Fibroblast of the conjunctiva (primary cell): ENCODE measurements at regions not wholly inside any gene's neighbourhood (a gene's known extent, or its start where the extent isn't known, plus 50 kb on each side); places are given as distances from the start of the nearest gene placed in this dataset.
"Not testable (repeated sequence)": the region's sequence is repeated elsewhere in the genome, so short reads cannot be mapped to it uniquely, and the experiment has no call there.

Source experiments
- DNase-seq: peaks from one replicate; pipeline ENCODE4 v3.0.0-alpha.2; 2010; ENCODE audit warnings: low read depth

- no peak for DNase-seq
Measured at GRCh38 chr6:113202852-113203714, 654.1 kb upstream of the MARCKS start.

GRCh38 chr6:113203715-113204110 lies 653.4 kb upstream of the MARCKS start:
- DNase-seq, result no peak

DNA sequence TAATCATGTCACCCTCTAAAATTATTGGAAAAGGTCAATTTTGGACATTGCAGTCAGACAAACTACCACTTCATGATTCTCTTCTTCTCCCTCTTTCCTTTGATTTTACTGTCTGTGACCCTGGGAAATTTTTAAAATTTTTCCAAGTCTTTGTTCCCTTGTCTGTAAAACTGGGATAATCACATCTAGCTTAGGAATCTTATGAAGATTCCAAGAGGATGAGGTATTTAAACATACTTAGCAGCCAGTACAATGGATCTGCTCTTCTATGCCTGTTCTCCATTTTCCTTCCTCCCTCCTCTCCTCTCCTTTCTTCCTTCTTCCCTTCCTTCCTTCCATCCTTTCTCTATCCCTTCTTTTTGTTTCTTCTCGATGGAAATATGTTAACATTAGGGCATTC lies 651.6 kb upstream of the MARCKS start:
- no peak for DNase-seq

DNA sequence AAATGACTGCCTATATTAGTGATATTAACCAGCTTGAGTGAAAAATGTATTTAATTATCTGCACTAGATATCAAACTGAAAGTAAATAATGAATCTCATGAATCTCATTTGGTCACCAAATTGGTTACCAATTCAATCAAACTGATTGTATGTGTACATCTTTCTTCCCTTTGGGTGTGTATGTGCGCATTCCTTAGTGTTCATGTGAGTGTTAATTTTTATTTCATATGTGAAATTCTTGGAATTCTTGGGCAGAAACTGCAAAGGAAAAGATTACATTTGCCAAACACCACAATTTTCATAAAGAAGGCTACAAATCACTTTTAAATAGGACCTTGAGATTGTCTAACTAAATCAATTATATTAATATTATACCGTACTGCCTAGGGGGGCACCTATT lies 648.4 kb upstream of the MARCKS start:
- DNase-seq, result no peak

GRCh38 chr6:113209315-113209714 lies 647.8 kb upstream of the MARCKS start:
- no peak for DNase-seq

- no peak for DNase-seq
Measured at GRCh38 chr6:113211170-113211569, 646.0 kb upstream of the MARCKS start.

- DNase-seq, result no peak
Measured at GRCh38 chr6:113219783-113220182, 637.4 kb upstream of the MARCKS start.

- no peak for DNase-seq
Measured at GRCh38 chr6:113220832-113221231, 636.3 kb upstream of the MARCKS start.

DNA sequence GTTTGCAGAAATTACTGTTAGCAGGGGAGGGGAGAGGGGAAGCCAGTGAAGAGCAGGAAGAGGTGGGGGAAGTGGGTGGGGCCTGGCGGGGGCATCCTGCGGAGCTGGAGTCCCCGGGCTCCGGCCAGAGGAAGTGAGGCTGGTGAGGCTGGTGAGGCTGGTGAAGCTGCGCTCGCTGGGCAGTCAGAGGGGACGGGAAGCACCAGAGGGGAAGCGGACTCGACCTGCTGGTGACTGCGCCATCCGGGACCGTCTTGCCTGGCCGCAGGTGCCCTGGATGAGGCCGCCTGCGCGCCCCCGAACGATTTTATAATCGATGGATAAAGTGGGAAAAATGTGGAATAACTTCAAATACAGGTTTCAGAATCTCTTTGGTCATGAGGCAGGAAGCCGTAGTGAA lies 635.3 kb upstream of the MARCKS start:
- DNase-seq, result no peak

GRCh38 chr6:113246186-113246585 lies 611.0 kb upstream of the MARCKS start:
- no peak for DNase-seq

DNA sequence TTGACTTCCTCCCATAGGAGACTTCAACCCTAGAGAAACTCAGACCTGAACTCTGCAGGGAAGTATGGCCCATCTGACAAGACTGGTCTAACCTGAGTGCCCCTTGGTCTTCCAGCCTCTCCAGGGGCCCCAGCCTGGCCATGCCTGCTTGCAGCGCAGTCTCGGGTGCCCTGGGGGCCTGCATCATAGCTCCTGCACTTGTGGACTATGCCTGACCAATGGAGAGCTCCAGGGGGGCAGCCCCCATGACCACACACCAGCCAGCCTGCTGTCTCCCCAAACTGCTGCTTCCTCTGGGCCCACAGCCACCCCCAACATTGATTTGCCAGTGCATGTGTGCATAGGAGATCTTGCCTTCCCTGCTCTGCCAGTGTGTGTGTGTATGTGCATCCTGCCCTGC lies 608.6 kb upstream of the MARCKS start:
- DNase-seq, result no peak

DNA sequence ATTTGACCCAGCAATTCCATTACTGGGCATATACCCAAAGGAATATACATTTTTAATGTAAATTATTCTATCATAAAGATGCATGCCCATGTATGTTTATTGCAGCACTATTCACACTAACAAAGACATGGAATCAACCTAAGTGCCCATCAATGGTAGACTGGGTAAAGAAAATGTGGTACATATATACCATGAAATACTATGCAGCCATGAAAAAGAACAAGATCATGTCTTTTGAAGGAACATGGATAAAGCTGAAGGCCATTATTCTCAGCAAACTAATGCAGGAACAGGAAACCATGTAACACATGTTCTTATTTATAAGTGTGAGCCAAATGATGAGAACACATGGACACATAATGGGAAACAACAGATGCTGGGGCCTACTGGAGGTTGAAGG lies 603.0 kb upstream of the MARCKS start:
- not testable (repeated sequence) for DNase-seq

- DNase-seq, result no peak
Measured at GRCh38 chr6:113258771-113259170, 598.4 kb upstream of the MARCKS start.

DNA sequence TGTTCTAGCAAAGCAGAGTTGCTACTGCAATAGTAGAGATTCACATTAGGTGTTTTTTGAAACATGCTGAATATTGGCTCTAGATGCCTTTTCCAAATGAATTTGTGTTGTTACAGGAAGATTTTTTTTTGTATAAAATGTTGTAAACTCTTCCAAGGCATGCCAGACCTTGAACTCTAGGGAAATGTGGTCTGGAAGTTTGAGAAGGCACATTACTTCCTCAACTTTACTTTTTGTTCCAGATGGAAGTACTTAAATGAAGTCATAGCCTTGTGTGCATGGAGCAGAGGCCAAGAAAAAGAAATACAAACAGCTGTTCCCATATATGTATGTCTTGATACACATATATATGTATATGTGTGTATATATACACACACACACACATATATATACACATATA lies 585.7 kb upstream of the MARCKS start:
- DNase-seq, result peak; percentile 59

DNA sequence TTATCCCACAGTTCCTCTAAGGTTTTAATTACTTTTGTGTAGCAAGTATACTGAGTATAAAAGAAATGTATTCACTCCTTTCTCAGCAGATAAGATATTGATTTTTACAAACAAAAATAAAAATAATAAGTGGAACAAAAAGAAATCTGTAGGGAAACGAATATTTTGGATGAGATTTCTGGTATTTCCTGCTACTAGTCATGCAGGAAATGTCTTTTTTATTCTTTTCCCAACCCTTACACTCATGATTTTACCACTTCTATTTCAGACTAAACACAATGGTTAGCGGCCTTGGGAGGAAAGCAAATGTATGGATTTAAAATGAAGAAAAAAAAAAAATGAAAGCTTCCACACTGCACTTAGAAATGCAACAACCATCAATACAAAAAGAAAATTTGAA lies 580.5 kb upstream of the MARCKS start:
- no peak for DNase-seq

DNA sequence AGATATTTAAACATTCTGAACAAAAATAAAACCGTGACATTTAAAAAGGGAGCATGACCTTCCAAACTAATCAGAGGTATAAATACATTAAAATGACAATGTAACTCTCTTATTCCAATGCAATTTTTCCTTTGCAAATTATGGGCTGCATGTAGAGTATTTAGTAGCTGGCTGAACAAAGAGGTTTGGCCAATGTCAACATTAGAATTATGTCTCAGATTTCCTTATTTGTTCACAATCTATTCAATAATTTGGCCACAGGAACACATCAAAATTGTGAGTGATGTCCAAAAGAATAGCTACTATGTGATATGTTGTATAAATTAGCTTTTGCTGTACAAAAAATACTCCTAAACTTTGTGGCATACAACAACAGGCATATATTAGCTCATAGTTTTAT lies 580.0 kb upstream of the MARCKS start:
- no peak for DNase-seq

- no peak for DNase-seq
Measured at GRCh38 chr6:113281014-113281413, 576.1 kb upstream of the MARCKS start.

GRCh38 chr6:113281431-113281830 lies 575.7 kb upstream of the MARCKS start:
- DNase-seq, result no peak

GRCh38 chr6:113287396-113287795 lies 569.7 kb upstream of the MARCKS start:
- no peak for DNase-seq

DNA sequence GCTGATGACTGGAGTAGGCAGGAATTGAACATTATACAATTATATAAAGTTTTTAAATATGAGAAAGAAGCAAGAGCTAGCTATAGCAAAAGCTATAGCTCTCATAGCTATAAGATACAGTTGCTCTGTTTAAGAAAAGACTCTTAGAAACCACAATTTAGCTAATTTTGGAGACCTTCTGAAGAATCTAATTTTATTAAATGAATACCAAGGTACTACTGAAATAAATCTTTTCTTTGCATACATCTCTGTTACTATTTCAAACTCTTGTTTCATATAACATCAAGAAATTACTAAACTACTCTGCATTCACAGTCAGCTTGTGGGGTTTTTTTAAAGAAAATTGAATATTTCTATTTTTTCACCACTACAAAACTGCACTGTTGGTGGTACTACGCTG lies 568.7 kb upstream of the MARCKS start:
- DNase-seq, result no peak

DNA sequence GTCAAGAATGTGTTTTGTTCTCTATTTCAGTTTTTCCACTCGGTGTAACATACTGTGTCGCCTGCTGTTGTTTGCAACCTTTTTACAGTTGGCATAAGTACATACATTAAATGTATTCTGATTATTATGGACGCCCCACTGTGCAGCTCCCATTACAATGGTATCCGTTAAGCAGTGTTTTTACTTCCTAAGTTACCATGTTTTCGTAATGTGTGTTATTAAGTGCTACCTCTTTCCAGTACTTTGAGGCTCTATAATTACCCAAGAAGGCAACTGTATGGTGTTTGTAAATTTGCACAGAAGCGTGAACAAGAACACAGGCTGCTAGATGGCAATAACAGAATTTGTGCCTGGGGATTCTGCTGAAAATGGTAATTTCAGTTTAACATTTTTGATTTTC lies 568.0 kb upstream of the MARCKS start:
- DNase-seq, result no peak

DNA sequence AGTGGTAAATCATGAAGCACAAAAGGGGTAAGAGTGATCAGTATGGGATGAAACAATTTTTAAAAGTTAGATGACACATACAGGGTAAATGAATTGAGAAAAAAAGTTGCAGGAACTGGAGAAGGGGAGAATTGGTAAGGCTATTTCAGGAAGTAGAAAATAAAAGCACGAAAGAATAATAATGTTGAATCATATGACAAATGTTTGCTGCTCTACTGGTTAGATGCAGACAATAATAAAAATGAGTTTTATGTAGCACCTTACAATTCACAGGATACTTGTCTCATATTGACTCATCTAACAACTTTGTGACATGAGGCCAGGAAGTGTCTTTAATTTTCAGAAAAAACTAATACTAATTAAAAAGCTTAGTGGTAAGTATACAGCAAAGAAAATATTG lies 566.5 kb upstream of the MARCKS start:
- no peak for DNase-seq

- peak; percentile 26 for DNase-seq
Measured at GRCh38 chr6:113291751-113292445, 565.2 kb upstream of the MARCKS start.
